Superior temporal gyrus (tissue), 1 donor: ENCODE measurements at regions not wholly inside any gene's neighbourhood (a gene's known extent, or its start where the extent isn't known, plus 50 kb on each side); places are given as distances from the start of the nearest gene placed in this dataset.

Experiments
- DNase-seq: peaks from one replicate; pipeline ENCODE4 v3.0.0-alpha.2; 2016; ENCODE audit errors: extremely low spot score

- DNase-seq: no peak
These were observed 175.4 kb downstream of the IBTK start for GRCh38 chr6:82072121-82072521.

DNA sequence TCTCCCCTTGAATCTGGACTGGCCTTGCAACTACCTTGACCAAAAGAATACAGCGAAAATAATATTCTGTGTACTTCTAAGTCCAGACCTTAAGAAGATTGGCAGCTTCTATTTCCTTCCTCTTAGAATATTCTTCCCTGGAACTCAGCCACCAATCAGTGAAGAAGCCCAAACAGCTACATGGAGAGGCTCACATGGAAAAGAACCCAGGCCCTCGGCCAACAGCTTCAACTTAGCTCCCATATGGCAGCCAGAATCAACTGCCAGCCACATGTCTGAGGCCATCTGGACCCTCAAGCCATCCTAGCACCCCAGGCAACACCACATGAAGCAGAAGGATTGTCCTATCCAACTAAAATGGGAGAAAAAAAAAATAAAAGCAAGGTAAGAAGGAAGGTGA is 178.8 kb downstream of the IBTK start:
- no peak for DNase-seq

DNA sequence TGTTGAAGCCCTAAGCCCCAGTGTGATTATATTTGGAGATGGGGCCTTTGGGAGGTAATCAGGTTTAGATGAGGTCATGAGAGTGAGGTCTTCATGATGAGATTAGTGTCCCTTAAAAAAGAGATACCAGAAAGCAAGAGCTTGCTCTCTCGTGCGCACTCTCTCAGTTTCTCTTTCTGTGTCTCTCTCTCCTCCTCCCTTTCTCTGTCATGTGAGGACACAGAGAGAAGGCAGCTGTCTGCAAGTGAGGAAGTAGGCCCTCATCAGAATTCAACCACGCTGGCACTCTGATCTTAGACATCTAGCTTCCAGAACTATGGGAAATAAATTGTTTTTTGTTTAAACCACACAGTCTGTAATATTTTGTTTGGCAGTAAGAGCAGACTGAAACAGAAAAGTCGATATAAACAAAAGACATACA is 180.5 kb downstream of the IBTK start:
- DNase-seq: no peak

GRCh38 chr6:82066196-82066595 is 181.3 kb downstream of the IBTK start:
- no peak for DNase-seq

DNA sequence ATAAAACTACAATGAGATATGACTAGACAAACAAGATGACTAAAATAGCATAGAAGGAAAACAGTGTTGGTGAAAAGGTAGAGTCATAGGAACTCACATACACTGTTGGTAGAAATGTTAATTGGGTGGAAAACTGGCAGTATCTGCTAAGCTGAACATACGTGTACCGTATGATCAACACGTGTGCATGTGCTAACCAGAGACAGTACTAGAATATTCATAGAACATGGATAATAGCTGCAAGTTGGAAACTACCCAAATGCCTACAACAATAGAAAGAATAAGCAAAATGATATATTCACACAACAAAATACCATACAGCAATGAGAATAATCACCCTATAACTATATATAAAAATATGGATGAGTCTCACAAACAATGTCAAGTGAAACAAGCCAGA is 184.0 kb downstream of the IBTK start:
- DNase-seq: no peak

- no peak for DNase-seq
These were observed 185.3 kb downstream of the IBTK start for GRCh38 chr6:82062219-82062618.

GRCh38 chr6:82057846-82058554 is 189.5 kb downstream of the IBTK start:
- peak; percentile 67 for DNase-seq

- DNase-seq: no peak
These were observed 191.0 kb downstream of the IBTK start for GRCh38 chr6:82056567-82056966.

GRCh38 chr6:82045965-82046756 is 201.4 kb downstream of the IBTK start:
- no peak for DNase-seq

GRCh38 chr6:82040405-82041221 is 206.9 kb downstream of the IBTK start:
- peak; percentile 84 for DNase-seq

- no peak for DNase-seq
These were observed 208.9 kb downstream of the IBTK start for GRCh38 chr6:82038631-82039030.

- DNase-seq: no peak
These were observed 212.0 kb downstream of the IBTK start for GRCh38 chr6:82035526-82035925.

GRCh38 chr6:82033631-82034211 is 213.8 kb downstream of the IBTK start:
- no peak for DNase-seq

GRCh38 chr6:82032444-82032843 is 215.1 kb downstream of the IBTK start:
- no peak for DNase-seq

GRCh38 chr6:82030761-82031503 is 216.6 kb downstream of the IBTK start:
- DNase-seq: no peak

GRCh38 chr6:82030301-82030700 is 217.2 kb downstream of the IBTK start:
- DNase-seq: no peak

DNA sequence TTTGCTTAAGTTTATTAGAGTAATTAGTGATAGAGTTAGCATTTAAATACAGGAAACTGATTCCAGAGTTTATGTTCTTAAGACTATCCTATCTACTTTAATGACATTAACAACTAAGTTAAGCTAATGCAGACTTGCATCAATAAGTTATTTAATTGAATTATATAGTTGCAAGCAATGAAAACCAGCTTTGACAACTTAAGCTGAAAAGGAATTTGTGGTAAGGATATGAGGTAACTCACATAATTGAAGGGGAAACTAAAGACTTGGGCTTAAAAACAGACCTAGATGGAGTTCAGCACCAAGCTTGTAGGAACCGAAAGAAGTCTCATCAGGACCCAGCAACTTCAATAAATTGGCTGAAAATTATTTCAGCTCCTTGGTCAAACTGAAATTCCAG is 222.3 kb downstream of the IBTK start:
- no peak for DNase-seq

GRCh38 chr6:82022614-82023129 is 224.9 kb downstream of the IBTK start:
- no peak for DNase-seq

DNA sequence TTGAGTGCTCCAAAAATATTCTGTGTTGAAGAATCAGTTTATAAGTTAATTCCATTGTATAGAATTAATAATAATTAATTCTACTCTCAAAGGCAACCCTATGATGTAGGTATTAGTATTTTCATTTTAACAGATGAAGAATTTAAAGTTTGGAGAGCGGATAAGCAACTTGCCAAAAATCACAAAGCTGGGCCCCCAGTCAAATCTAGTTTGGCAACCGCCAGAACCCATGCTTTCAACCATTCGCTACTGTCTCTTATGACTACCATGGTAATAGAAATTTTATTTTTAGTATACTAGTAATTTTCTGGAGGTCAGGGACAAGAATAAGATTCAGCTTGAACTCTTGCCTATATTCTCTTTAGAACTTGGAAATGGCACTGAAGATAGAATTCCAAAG is 229.8 kb downstream of the IBTK start:
- DNase-seq: no peak

DNA sequence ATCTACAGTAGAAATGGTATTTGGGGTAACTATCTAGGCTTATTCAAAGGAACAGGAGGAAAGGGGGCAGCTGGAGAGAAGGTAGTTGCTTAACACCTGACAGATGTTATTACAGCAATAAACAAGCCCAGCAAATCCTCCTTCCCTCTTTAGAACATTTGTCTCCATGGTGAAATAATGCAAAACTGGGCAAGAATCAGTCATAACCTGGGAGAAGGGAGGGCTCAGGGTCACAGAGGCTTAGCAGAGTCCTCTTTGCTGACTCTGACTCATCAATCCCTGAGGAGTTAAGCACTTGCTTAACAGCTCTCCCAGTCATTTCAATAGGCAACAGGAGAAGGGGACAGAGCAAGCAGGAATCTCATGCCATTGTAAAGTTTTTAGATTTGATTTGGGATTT is 230.3 kb downstream of the IBTK start:
- DNase-seq: no peak

- DNase-seq: no peak
These were observed 232.0 kb downstream of the IBTK start for GRCh38 chr6:82015526-82015925.
